Fibroblast of lung (primary cell): ENCODE measurements at regions not wholly inside any gene's neighbourhood (a gene's known extent, or its start where the extent isn't known, plus 50 kb on each side); places are given as distances from the start of the nearest gene placed in this dataset.

Experiments
- CTCF ChIP-seq, 2 donors: IDR thresholded peaks in 1 of 2; conservative IDR thresholded peaks in 1 of 2; 1 replicate in 1 of 2; 2 replicates in 1 of 2; pipeline ENCODE4 v1.5.1; 2011 to 2012; ENCODE audit warnings: low read length in 2 of 2, control low read depth in 1 of 2, inconsistent platforms in 1 of 2, low read depth in 1 of 2, mild to moderate bottlenecking in 1 of 2
- EZH2 ChIP-seq: IDR thresholded peaks from 2 replicates; pipeline ENCODE4 v1.5.1; 2012; ENCODE audit warnings: low read length, control low read depth, mild to moderate bottlenecking; ENCODE audit errors: missing control alignments

- TF ChIP-seq EZH2 = no peak
- no peak for TF ChIP-seq CTCF (conservative IDR thresholded peaks at IDR 0.05 in 1 of 2, IDR thresholded peaks at IDR 0.05 in 1 of 2; ENCODE audit: low read depth in 1 of 2, low read length in 2 of 2)
These were observed 108.6 kb upstream of the WLS start for GRCh38 chr1:68340951-68341350.
